C4-2B (cell line): ENCODE measurements at regions not wholly inside any gene's neighbourhood (a gene's known extent, or its start where the extent isn't known, plus 50 kb on each side); places are given as distances from the start of the nearest gene placed in this dataset.

Source experiments
- H3K27ac ChIP-seq: fragments of 450-650 bp; 2 replicates; pipeline ENCODE4 v1.5.1; 2017
- ZFX ChIP-seq: fragments of 450-650 bp; IDR thresholded peaks from 2 replicates; pipeline ENCODE4 v1.6.1; 2017
- TF ChIP-seq, protein P1 (sequence below): fragments of 450-650 bp; conservative IDR thresholded peaks from 2 replicates; pipeline ENCODE4 v1.5.1; 2017; ENCODE audit warnings: mild to moderate bottlenecking

DNA sequence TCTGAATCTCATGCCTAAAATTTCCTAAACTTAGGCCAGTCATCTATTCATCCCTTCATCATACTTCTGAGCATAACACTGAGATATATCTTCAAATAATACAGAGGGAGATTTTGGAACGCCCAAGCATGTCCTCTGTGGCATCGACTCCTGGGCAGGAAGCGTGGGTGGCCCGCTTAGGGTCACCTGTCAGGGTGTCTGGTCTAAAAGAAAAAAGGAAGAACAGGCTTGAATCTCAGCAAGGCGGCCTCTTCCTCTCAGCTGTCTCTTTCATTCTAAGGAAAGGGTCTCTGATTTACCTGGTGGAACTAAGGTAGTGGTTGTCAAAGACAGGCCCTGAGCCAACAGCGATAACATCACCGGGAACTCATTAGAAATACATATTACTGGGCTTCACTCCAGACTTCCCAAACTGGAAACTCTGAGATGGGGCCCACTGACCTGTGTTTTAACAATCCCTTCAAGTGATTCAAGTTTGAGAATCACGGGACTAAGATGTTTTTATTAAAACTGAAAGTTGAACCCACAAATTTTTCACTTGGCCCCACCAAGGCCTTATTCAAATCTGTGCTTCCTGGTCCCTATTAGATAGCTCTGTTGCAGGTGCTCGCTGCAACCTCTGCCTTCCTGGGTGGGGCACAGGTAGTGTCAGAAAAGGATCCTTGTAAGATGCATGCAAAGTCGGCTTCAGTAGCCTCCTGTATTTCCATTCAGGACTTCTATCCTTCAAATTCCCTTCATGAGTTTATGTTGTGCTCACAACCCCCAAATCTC, 162.3 kb upstream of the CCDC68 start:
- no peak overlapping the region for H3K27ac ChIP-seq
- no peak for TF ChIP-seq ZFX
- TF ChIP-seq, protein P1, sequence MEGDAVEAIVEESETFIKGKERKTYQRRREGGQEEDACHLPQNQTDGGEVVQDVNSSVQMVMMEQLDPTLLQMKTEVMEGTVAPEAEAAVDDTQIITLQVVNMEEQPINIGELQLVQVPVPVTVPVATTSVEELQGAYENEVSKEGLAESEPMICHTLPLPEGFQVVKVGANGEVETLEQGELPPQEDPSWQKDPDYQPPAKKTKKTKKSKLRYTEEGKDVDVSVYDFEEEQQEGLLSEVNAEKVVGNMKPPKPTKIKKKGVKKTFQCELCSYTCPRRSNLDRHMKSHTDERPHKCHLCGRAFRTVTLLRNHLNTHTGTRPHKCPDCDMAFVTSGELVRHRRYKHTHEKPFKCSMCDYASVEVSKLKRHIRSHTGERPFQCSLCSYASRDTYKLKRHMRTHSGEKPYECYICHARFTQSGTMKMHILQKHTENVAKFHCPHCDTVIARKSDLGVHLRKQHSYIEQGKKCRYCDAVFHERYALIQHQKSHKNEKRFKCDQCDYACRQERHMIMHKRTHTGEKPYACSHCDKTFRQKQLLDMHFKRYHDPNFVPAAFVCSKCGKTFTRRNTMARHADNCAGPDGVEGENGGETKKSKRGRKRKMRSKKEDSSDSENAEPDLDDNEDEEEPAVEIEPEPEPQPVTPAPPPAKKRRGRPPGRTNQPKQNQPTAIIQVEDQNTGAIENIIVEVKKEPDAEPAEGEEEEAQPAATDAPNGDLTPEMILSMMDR = no peak

DNA sequence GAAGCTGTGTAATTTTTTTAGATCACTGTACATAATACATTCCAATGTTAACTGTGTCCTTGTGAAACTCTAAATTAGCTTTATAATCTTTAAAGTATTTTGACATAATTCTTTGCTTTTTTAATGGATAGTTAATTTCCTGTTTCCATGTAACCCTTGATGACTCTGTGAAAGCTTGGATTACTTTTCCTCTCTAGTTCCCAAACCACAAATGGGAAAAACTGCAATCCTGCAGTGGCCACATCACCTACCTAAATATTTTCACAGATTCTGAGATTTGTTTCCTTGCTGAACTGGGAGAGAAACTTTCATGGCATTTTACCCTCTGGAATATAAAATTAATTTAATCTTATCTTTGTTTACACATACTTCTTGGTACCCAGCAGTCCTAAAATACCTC, 161.6 kb upstream of the CCDC68 start:
- TF ChIP-seq ZFX = no peak
- TF ChIP-seq, protein P1 = no peak
- H3K27ac ChIP-seq = no peak overlapping the region

DNA sequence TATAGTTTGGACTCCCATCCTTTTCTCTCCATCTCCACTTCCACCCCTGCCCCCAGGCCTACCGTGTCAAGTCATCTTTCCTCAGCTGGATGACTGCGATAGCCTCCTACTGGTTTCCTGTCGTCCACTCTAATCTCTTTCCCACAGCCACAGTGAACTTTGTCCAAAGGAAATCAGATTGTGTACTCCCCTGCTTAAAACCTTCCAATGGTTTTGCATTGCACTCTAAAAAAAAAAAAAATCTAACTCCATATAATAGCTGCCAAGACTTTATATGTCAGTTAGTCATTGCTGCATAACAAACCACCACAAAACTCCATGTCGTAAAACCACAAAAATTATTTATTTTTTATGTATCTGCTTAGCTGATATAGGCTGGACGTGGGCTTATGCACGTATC, 160.2 kb upstream of the CCDC68 start:
- TF ChIP-seq, protein P1 = no peak
- TF ChIP-seq ZFX = no peak
- H3K27ac ChIP-seq = no peak overlapping the region

DNA sequence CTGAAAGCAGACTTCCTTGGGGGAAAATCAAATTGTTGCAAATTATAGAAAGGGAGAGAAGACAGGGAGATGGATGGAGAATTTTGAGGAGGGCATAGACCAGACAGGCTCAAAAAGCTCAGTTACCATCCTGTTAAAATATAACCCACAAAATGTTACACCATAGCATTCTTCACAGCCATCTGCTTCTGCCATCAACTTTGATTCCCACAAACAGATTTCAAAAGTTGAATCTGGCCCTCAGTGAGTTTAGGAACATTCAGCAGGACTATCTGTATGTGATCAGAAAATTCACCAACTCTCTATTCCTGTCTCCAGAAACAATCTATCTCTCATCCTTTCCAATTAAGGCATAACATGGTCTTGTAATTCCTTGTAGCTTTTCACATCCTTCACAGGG, 159.8 kb upstream of the CCDC68 start:
- no peak for TF ChIP-seq ZFX
- TF ChIP-seq, protein P1 = no peak
- H3K27ac ChIP-seq = no peak overlapping the region

DNA sequence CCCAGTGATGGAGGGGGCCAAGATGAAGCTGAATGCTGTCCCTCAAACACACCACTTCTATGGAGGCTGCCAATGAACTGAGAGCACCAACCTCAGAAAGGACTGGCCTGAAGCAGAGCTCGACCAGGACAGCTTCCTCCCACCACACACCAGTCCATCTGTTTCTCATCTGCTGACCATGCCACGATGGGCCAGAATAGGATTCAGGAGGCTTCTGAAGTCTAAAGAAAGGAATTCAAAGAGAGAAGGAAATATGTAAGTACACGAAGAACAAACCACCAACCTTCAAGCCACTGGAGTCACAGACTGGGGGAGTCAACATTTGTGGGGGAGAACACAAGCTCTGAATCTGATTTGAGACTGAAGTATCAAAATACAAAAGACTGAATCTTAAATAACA, 157.6 kb upstream of the CCDC68 start:
- TF ChIP-seq, protein P1 = no peak
- TF ChIP-seq ZFX = no peak
- H3K27ac ChIP-seq = no peak overlapping the region

DNA sequence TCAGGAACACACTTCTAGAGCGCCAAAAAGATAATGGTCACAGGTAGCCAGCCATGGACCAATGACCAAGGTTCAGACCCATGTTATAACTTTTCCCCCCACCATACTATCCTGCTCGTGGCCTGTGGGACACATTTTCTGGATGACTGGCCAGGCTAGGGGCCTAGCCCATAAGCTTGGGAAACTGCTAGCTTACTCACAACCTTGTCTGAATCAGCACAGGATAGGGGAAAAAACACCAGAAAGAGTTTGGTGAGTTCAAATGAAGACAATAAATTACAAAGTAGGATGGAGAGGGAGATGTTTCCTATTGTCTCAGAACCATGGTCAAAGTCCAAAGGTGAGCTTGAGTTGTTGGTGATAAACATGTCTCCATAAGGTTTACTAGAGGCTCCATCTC, 156.3 kb upstream of the CCDC68 start:
- no peak overlapping the region for H3K27ac ChIP-seq
- TF ChIP-seq, protein P1 = no peak
- TF ChIP-seq ZFX = no peak

DNA sequence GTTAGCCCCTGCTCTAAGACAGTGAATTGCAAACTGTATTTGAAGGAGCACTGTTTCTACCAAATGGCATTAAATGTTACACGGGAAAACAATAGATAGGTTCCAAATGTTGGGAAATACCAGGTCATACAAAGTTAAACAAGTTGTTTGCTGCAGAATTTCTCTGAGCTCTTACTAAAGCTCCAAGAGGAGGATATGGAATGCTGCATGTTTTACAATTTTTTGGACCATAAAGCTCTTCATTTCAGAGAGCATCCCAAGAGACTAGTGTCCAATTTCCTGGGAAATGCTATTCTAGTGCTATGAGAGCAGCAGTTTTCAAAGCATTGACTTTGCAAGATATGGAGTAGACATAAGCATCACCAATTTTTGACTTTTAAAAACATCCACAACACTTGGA, 155.6 kb upstream of the CCDC68 start:
- TF ChIP-seq ZFX = no peak
- TF ChIP-seq, protein P1 = no peak
- H3K27ac ChIP-seq = no peak overlapping the region
